HepG2 (cell line): ENCODE measurements at regions not wholly inside any gene's neighbourhood (a gene's known extent, or its start where the extent isn't known, plus 50 kb on each side); places are given as distances from the start of the nearest gene placed in this dataset.

Experiments
- ATAC-seq: fragments of 200-7000 bp; cut with Tn5 transposase; 3 replicates; pipeline ENCODE4 v1.9.1; 2020; ENCODE audit warnings: mild to moderate bottlenecking, moderate library complexity
- BruUV-seq: library from RNA; stranded (reverse); fragments of 400-500 nt; replicated peaks from 2 replicates; lab custom pipeline; 2021; lab: Mats Ljungman, UMichigan
- CTCF ChIA-PET: fragments of 300-600 bp; formaldehyde crosslinking; extraction: SDS; loops from one replicate; lab custom pipeline; 2021; ENCODE audit warnings: low total read pairs, inconsistent platforms, low intra/inter-chr PET ratio; lab: Yijun Ruan, JAX
- POLR2A ChIA-PET: fragments of 350-600 bp; sonication (Branson Sonifier 250); formaldehyde crosslinking; loops from one replicate; lab custom pipeline; 2020; ENCODE audit warnings: antibody characterized with exemption, inconsistent platforms; lab: Yijun Ruan, JAX
- DNase-seq: peaks from one replicate; pipeline ENCODE4 v3.0.0-alpha.2; 2015; ENCODE audit warnings: low spot score
- FAIRE-seq: peaks from 3 replicates; lab custom pipeline; 2011; peaks lifted over from hg19 to GRCh38; lab: Jason Lieb, UNC
- H2AFZ ChIP-seq: one replicate; pipeline ENCODE4 v1.6.1; 2011; ENCODE audit warnings: low read length, inconsistent platforms
- H3K27ac ChIP-seq: fragments of 300-600 bp; 3 replicates; pipeline ENCODE4 v1.8.0; 2011; ENCODE audit warnings: mixed run types, mild to moderate bottlenecking, mixed read lengths, low read length, inconsistent platforms; ENCODE audit not compliant: insufficient read depth; ENCODE audit errors: extremely low read length
- H3K27me3 ChIP-seq, 2 experiments: fragments of 200-600 bp in 1 of 2; 2 replicates in 1 of 2; 3 replicates in 1 of 2; pipeline versions ENCODE4 v1.6.0 to v1.8.0; 2011; ENCODE audit warnings: low read length in 2 of 2, mild to moderate bottlenecking in 2 of 2, moderate library complexity in 2 of 2, inconsistent platforms in 1 of 2; ENCODE audit not compliant: insufficient read depth in 2 of 2, control insufficient read depth in 1 of 2
- H3K36me3 ChIP-seq, 2 experiments: fragments of 200-600 bp in 1 of 2; replicated peaks in 1 of 2; 2 replicates in 1 of 2; 3 replicates in 1 of 2; pipeline versions ENCODE4 v1.5.1 to v1.8.0; 2011; ENCODE audit warnings: low read length in 2 of 2, inconsistent platforms in 1 of 2; ENCODE audit not compliant: insufficient read depth in 2 of 2, control insufficient read depth in 1 of 2
- H3K4me1 ChIP-seq: 2 replicates; pipeline ENCODE4 v1.5.1; 2012; ENCODE audit warnings: low read length, inconsistent platforms; ENCODE audit not compliant: insufficient read depth
- H3K4me2 ChIP-seq: 2 replicates; pipeline ENCODE4 v1.6.0; 2011; ENCODE audit warnings: low read depth, low read length, inconsistent platforms
- H3K4me3 ChIP-seq, 3 experiments: fragments of 200-600 bp in 1 of 3; sonication (generic), shearing (Covaris generic) in 1 of 3; replicated peaks in 1 of 3; 2 replicates each; pipeline ENCODE4 v1.5.1; 2011 to 2016; ENCODE audit warnings: low read length in 3 of 3, inconsistent platforms in 2 of 3, low read depth in 2 of 3, mild to moderate bottlenecking in 2 of 3, control low read depth in 1 of 3, mixed read lengths in 1 of 3; ENCODE audit not compliant: insufficient read depth in 1 of 3
- H3K79me2 ChIP-seq: one replicate; pipeline ENCODE4 v1.6.1; 2011; ENCODE audit warnings: low read length, inconsistent platforms; ENCODE audit not compliant: insufficient read depth
- H3K9ac ChIP-seq: 2 replicates; pipeline ENCODE4 v1.6.0; 2011; ENCODE audit warnings: mild to moderate bottlenecking, low read depth, low read length, inconsistent platforms; ENCODE audit not compliant: insufficient read depth
- H3K9me3 ChIP-seq: 2 replicates; pipeline ENCODE4 v1.5.1; 2012; ENCODE audit warnings: mild to moderate bottlenecking, low read length
- H4K20me1 ChIP-seq: 2 replicates; pipeline ENCODE4 v1.6.0; 2011; ENCODE audit warnings: inconsistent platforms, mild to moderate bottlenecking, low read length, moderate library complexity; ENCODE audit not compliant: insufficient read depth
- BRD4 ChIP-seq: sonication (generic); formaldehyde crosslinking; IDR thresholded peaks from 2 replicates; pipeline ENCODE4 v1.4.0; 2020; ENCODE audit warnings: missing genetic modification reagents
- MAFF ChIP-seq: IDR thresholded peaks from 2 replicates; pipeline ENCODE4 v1.6.1; 2011; ENCODE audit warnings: low read depth, low read length, improper control_type of control experiment
- MAFK ChIP-seq, 2 experiments: IDR thresholded peaks in 1 of 2; conservative IDR thresholded peaks in 1 of 2; 2 replicates each; pipeline ENCODE4 v1.6.1; 2011; ENCODE audit warnings: improper control_type of control experiment in 2 of 2, low read length in 2 of 2
- NR2C2 ChIP-seq: sonication (generic); formaldehyde crosslinking; IDR thresholded peaks from 2 replicates; pipeline ENCODE4 v1.4.0; 2020; ENCODE audit warnings: missing genetic modification reagents, mild to moderate bottlenecking, moderate library complexity, borderline replicate concordance
- PCBP2 ChIP-seq: fragments of 200-400 bp; formaldehyde crosslinking; optimal IDR thresholded peaks from 2 replicates; pipeline ENCODE3; 2018; ENCODE audit warnings: low read length, low read depth; ENCODE audit not compliant: poor library complexity, severe bottlenecking
- ZNF451 ChIP-seq: sonication (generic); formaldehyde crosslinking; IDR thresholded peaks from 2 replicates; pipeline ENCODE4 v1.5.0; 2020; ENCODE audit warnings: mild to moderate bottlenecking, missing genetic modification reagents
- ZNF605 ChIP-seq: sonication (generic); formaldehyde crosslinking; IDR thresholded peaks from 2 replicates; pipeline ENCODE4 v1.8.0; 2022; ENCODE audit warnings: mild to moderate bottlenecking, missing genetic modification reagents
- ZNF644 ChIP-seq: IDR thresholded peaks from 2 replicates; pipeline ENCODE4 v1.6.1; 2016; ENCODE audit warnings: low read depth
- ZNF788 ChIP-seq: sonication (generic); formaldehyde crosslinking; IDR thresholded peaks from 2 replicates; pipeline ENCODE4 v1.5.0; 2020; ENCODE audit warnings: mild to moderate bottlenecking, missing genetic modification reagents, borderline replicate concordance
- WGBS: methylation state at CpG from one replicate; pipeline ENCODE4 v1.1.6; 2017; ENCODE audit warnings: low lambda C conversion rate; 5-methylcytosine and 5-hydroxymethylcytosine counted together
- in situ Hi-C: cut with HindIII; loops from 2 replicates; pipeline ENCODE4 v1.10.0; 2017; ENCODE audit warnings: low pct_unique_long_range_greater_than_20kb; ENCODE audit not compliant: extremely low pct_ligation_motif_present
- intact Hi-C: fragments of 100-400 bp; cut with micrococcal nuclease; formaldehyde crosslinking; loops from one replicate; pipeline ENCODE4 v1.10.0; 2022; ENCODE audit not compliant: unreplicated experiment
- TF ChIP-seq, protein P1 (sequence below): IDR thresholded peaks from 2 replicates; pipeline ENCODE4 v1.6.1; 2016; ENCODE audit warnings: missing compliant biosample characterization, missing genetic modification reagents, borderline replicate concordance

DNA sequence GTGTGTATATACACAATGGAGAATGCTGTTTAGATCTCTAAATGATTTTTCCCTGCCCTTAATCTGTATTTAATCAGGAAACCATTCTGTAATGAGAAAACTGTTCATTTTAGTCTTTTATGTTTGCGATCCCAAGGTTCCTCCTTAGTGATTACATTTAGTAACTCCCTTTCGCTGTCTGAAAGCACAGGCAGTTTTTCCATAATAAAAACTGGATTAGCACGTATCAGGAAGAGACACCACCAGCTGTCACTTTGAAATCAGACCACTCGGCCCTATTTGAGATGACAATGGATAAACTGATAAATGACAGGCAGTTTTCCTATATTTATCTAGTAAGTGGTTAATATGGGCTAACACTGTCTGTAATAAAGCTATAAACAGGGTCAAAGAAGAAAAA, 370.9 kb downstream of the NR4A2 start (continued):
- TF ChIP-seq ZNF644 (CRISPR knock-in tag) (no peak), ZNF788 (no peak), NR2C2 (CRISPR knock-in tag) (no peak), ZNF451 (CRISPR knock-in tag) (no peak), ZNF605 (CRISPR knock-in tag) (no peak), BRD4 (CRISPR knock-in tag) (no peak)
- TF ChIP-seq, protein P1, sequence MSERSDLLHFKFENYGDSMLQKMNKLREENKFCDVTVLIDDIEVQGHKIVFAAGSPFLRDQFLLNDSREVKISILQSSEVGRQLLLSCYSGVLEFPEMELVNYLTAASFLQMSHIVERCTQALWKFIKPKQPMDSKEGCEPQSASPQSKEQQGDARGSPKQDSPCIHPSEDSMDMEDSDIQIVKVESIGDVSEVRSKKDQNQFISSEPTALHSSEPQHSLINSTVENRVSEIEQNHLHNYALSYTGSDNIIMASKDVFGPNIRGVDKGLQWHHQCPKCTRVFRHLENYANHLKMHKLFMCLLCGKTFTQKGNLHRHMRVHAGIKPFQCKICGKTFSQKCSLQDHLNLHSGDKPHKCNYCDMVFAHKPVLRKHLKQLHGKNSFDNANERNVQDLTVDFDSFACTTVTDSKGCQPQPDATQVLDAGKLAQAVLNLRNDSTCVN (CRISPR knock-in tag) = no peak
- TF ChIP-seq, all 625 proteins: peak for 0

DNA sequence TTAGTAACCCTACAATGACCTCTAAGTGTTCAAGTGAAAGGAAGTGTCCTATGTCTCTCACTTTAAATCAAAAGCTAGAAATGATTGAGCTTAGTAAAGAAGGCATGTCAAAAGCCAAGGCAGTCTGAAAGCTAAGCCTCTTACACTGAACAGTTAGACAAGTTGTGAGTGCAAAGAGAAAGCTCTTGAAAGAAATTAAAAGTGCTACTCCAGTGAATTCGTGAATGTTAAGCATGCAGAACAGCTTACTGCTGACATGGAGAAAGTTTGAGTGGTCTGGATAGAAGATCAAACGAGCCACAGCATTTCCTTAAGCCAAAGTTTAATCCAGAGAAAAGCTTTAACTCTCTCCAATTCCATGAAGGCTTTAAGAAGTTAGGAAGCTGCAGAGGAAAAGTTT, 373.7 kb downstream of the NR4A2 start:
- Histone ChIP-seq H3K4me1 (no peaks in the 10 kb centered on the region), H3K4me2 (no peak overlapping the region), H3K79me2 (no peaks in the 10 kb centered on the region), H3K36me3 (no peaks in the 10 kb centered on the region), H4K20me1 (no peaks in the 10 kb centered on the region), H3K4me3 (no peak overlapping the region), H3K27me3 (no peaks in the 10 kb centered on the region), H3K9me3 (no peaks in the 10 kb centered on the region), H2AFZ (no peak overlapping the region), H3K9ac (no peak overlapping the region), H3K27ac (no peak overlapping the region)
- BruUV-seq = no TSS peak
- FAIRE-seq (no peak), DNase-seq (no peak), ATAC-seq (no peak)
- in situ Hi-C loops (no loop called here), intact Hi-C loops (no loop called here)
- TF ChIP-seq PCBP2 = no peak
- TF ChIP-seq MAFK (conservative IDR thresholded peaks at IDR 0.05 in 1 of 2, IDR thresholded peaks at IDR 0.05 in 1 of 2; ENCODE audit: low read length in 2 of 2) = peak in 1 of 2 experiments; percentile 50; a peak in 2 of 4 replicates
- TF ChIP-seq MAFF = 0 out of 2 replicates have a peak, but pooled peaks have one; percentile 24
- ChIA-PET CTCF (no interaction called here), POLR2A (no interaction called here)
- 4% methylated on average over 2 of the region's 2 CpGs for WGBS
